SU-DHL-6 (cell line): ENCODE measurements at regions not wholly inside any gene's neighbourhood (a gene's known extent, or its start where the extent isn't known, plus 50 kb on each side); places are given as distances from the start of the nearest gene placed in this dataset.

ENCODE experiments used
- H2AFZ ChIP-seq: fragments of 200-600 bp; sonication (generic); 2 replicates; pipeline ENCODE4 v1.6.1; 2014; ENCODE audit warnings: low read depth, mild to moderate bottlenecking, moderate library complexity, mixed read lengths, antibody characterized with exemption, low read length; ENCODE audit not compliant: severe bottlenecking
- H3F3A ChIP-seq: fragments of 200-600 bp; shearing (Covaris generic); 2 replicates; pipeline ENCODE4 v1.6.0; 2016; ENCODE audit warnings: antibody characterized with exemption, mild to moderate bottlenecking; ENCODE audit not compliant: insufficient read depth
- H3K27ac ChIP-seq: fragments of 200-600 bp; sonication (generic); 2 replicates; pipeline ENCODE4 v1.5.1; 2016; ENCODE audit warnings: low read depth, mild to moderate bottlenecking, low read length, moderate library complexity, mixed read lengths
- H3K27me3 ChIP-seq: fragments of 200-600 bp; sonication (generic), shearing (Covaris generic); 2 replicates; pipeline ENCODE4 v1.6.0; 2014; ENCODE audit warnings: mild to moderate bottlenecking, low read length
- H3K36me3 ChIP-seq: fragments of 200-600 bp; sonication (generic); 2 replicates; pipeline ENCODE4 v1.6.1; 2014; ENCODE audit warnings: mild to moderate bottlenecking, low read length, mixed read lengths
- H3K4me2 ChIP-seq: fragments of 300-600, 200-600 bp; shearing (Covaris generic), sonication (generic); 2 replicates; pipeline ENCODE4 v1.6.0; 2014; ENCODE audit warnings: low read length, low read depth, mild to moderate bottlenecking; ENCODE audit not compliant: poor library complexity, severe bottlenecking
- H3K4me3 ChIP-seq: fragments of 200-600 bp; sonication (generic); 2 replicates; pipeline ENCODE4 v1.5.1; 2014; ENCODE audit warnings: antibody characterized with exemption, low read length, mild to moderate bottlenecking, mixed read lengths; ENCODE audit not compliant: insufficient read depth, poor library complexity, severe bottlenecking
- H3K79me2 ChIP-seq: fragments of 200-600 bp; sonication (generic); 2 replicates; pipeline ENCODE4 v1.6.1; 2014; ENCODE audit warnings: mild to moderate bottlenecking, low read length, moderate library complexity; ENCODE audit not compliant: insufficient read depth
- H3K9ac ChIP-seq: fragments of 200-600 bp; sonication (generic); 2 replicates; pipeline ENCODE4 v1.7.0; 2014; ENCODE audit warnings: mild to moderate bottlenecking, low read length
- H3K9me2 ChIP-seq: fragments of 200-600 bp; sonication (generic); replicated peaks from 2 replicates; pipeline ENCODE4 v1.6.1; 2014; ENCODE audit warnings: low read length; ENCODE audit not compliant: insufficient read depth
- H3K9me3 ChIP-seq: fragments of 200-600 bp; sonication (generic); 2 replicates; pipeline ENCODE4 v1.6.1; 2014; ENCODE audit warnings: low read length, mixed read lengths; ENCODE audit not compliant: insufficient read depth
- H4K20me1 ChIP-seq: fragments of 200-600 bp; sonication (generic); 2 replicates; pipeline ENCODE4 v1.6.1; 2014; ENCODE audit warnings: low read depth, mild to moderate bottlenecking, antibody characterized with exemption, low read length, moderate library complexity, mixed read lengths
- CTCF ChIP-seq: fragments of 200-600 bp; sonication (generic); IDR thresholded peaks from one replicate; pipeline ENCODE4 v1.5.1; 2017; ENCODE audit warnings: antibody characterized with exemption, mild to moderate bottlenecking, low read length, moderate library complexity; ENCODE audit not compliant: insufficient read depth, poor library complexity, severe bottlenecking
- EZH2phosphoT487 ChIP-seq: fragments of 200-600 bp; sonication (generic), shearing (Covaris generic); conservative IDR thresholded peaks from 2 replicates; pipeline ENCODE4 v1.6.1; 2018; ENCODE audit warnings: mild to moderate bottlenecking, antibody characterized with exemption, low read length, moderate library complexity, mixed read lengths

- Histone ChIP-seq H3K9me3 (no peaks in the 10 kb centered on the region), H3K79me2 (no peaks in the 10 kb centered on the region), H3K27ac (no peak overlapping the region), H3K36me3 (no peaks in the 10 kb centered on the region), H3F3A (no peaks in the 10 kb centered on the region), H3K4me2 (no peak overlapping the region), H3K27me3 (no peaks in the 10 kb centered on the region), H2AFZ (no peak overlapping the region), H3K9ac (no peak overlapping the region), H3K4me3 (no peak overlapping the region), H3K9me2 (no peaks in the 10 kb centered on the region), H4K20me1 (no peaks in the 10 kb centered on the region)
- TF ChIP-seq CTCF, result no peak
- TF ChIP-seq EZH2phosphoT487, result no peak
Measured at GRCh38 chr3:176193032-176193730, 1004.1 kb downstream of the TBL1XR1 start.

GRCh38 chr3:176190755-176191154 lies 1006.5 kb downstream of the TBL1XR1 start:
- Histone ChIP-seq H3K4me3 (no peak overlapping the region), H4K20me1 (no peaks in the 10 kb centered on the region), H3K9me2 (no peaks in the 10 kb centered on the region), H3K79me2 (no peaks in the 10 kb centered on the region), H3K9ac (no peak overlapping the region), H3K27ac (no peak overlapping the region), H3K27me3 (no peaks in the 10 kb centered on the region), H2AFZ (no peak overlapping the region), H3F3A (no peaks in the 10 kb centered on the region), H3K36me3 (no peaks in the 10 kb centered on the region), H3K9me3 (no peaks in the 10 kb centered on the region), H3K4me2 (no peak overlapping the region)
- TF ChIP-seq EZH2phosphoT487 (no peak), CTCF (no peak)

- no peak for TF ChIP-seq EZH2phosphoT487
- no peak for TF ChIP-seq CTCF
- H4K20me1 ChIP-seq, result no peaks in the 10 kb centered on the region
- no peaks in the 10 kb centered on the region for H3K9me3 ChIP-seq
- no peak overlapping the region for H3K27ac ChIP-seq
- H3F3A ChIP-seq, result no peaks in the 10 kb centered on the region
- no peak overlapping the region for H3K9ac ChIP-seq
- H3K27me3 ChIP-seq, result no peaks in the 10 kb centered on the region
- no peak overlapping the region for H2AFZ ChIP-seq
- no peaks in the 10 kb centered on the region for H3K9me2 ChIP-seq
- H3K4me3 ChIP-seq, result no peak overlapping the region
- no peaks in the 10 kb centered on the region for H3K36me3 ChIP-seq
- H3K79me2 ChIP-seq, result no peaks in the 10 kb centered on the region
- no peak overlapping the region for H3K4me2 ChIP-seq
Measured at GRCh38 chr3:176183181-176183580, 1014.1 kb downstream of the TBL1XR1 start.
